ENCODE measurements at regions not wholly inside any gene's neighbourhood (a gene's known extent, or its start where the extent isn't known, plus 50 kb on each side); places are given as distances from the start of the nearest gene placed in this dataset.

- H3K36me3 ChIP-seq = no peaks in the 10 kb centered on the region
- H3K4me1 ChIP-seq = peaks cover 0 to 4% (median 0%) of the 10 kb centered on the region in 4 donors
- no peak for TF ChIP-seq CTCF (IDR thresholded peaks at IDR 0.05)
- no peak overlapping the region for H3K27ac ChIP-seq
- H3K4me3 ChIP-seq = no peak overlapping the region
- intact Hi-C loops (cut with DNase I; ENCODE audit: low total_unique reads) = no loop called here
- no peaks in the 10 kb centered on the region for H3K27me3 ChIP-seq
- no peak for DNase-seq
- peaks cover 0 to 4% (median 0%) of the 10 kb centered on the region in 3 donors for H3K9me3 ChIP-seq
Observed at GRCh38 chr10:112871021-112871420, 79.0 kb upstream of the TCF7L2 start.

- DNase-seq = no peak
- no peaks in the 10 kb centered on the region for H3K36me3 ChIP-seq
- peaks cover 0 to 4% (median 0%) of the 10 kb centered on the region in 3 donors for H3K9me3 ChIP-seq
- H3K27ac ChIP-seq = no peak overlapping the region
- H3K4me1 ChIP-seq = peaks cover 0 to 5% (median 0%) of the 10 kb centered on the region in 4 donors
- H3K27me3 ChIP-seq = no peaks in the 10 kb centered on the region
- H3K4me3 ChIP-seq = no peak overlapping the region
- no peak for TF ChIP-seq CTCF (IDR thresholded peaks at IDR 0.05)
- intact Hi-C loops (cut with DNase I; ENCODE audit: low total_unique reads) = no loop called here
Observed at GRCh38 chr10:112872728-112873127, 77.3 kb upstream of the TCF7L2 start.

GRCh38 chr10:112873541-112873940 is 76.5 kb upstream of the TCF7L2 start:
- Histone ChIP-seq H3K4me3 (no peak overlapping the region), H3K27me3 (no peaks in the 10 kb centered on the region), H3K4me1 (peaks cover 0 to 5% (median 0%) of the 10 kb centered on the region in 4 donors), H3K9me3 (peaks cover 0 to 4% (median 0%) of the 10 kb centered on the region in 3 donors), H3K36me3 (no peaks in the 10 kb centered on the region), H3K27ac (no peak overlapping the region)
- intact Hi-C loops (cut with DNase I; ENCODE audit: low total_unique reads) = no loop called here
- no peak for TF ChIP-seq CTCF (IDR thresholded peaks at IDR 0.05)
- no peak for DNase-seq

- peaks cover 0 to 5% (median 0%) of the 10 kb centered on the region in 4 donors for H3K4me1 ChIP-seq
- no peak for DNase-seq
- no peak overlapping the region for H3K27ac ChIP-seq
- intact Hi-C loops (cut with DNase I; ENCODE audit: low total_unique reads) = no loop called here
- H3K27me3 ChIP-seq = no peaks in the 10 kb centered on the region
- no peaks in the 10 kb centered on the region for H3K36me3 ChIP-seq
- peaks cover 0 to 4% (median 0%) of the 10 kb centered on the region in 3 donors for H3K9me3 ChIP-seq
- no peak overlapping the region for H3K4me3 ChIP-seq
- TF ChIP-seq CTCF (IDR thresholded peaks at IDR 0.05) = no peak
Observed at GRCh38 chr10:112874982-112875381, 75.1 kb upstream of the TCF7L2 start.

- intact Hi-C loops (cut with DNase I; ENCODE audit: low total_unique reads) = no loop called here
- no peak for TF ChIP-seq CTCF (IDR thresholded peaks at IDR 0.05)
- no peaks in the 10 kb centered on the region for H3K36me3 ChIP-seq
- no peak for DNase-seq
- H3K27ac ChIP-seq = no peak overlapping the region
- peaks cover 0 to 4% (median 0%) of the 10 kb centered on the region in 3 donors for H3K9me3 ChIP-seq
- no peak overlapping the region for H3K4me3 ChIP-seq
- H3K27me3 ChIP-seq = no peaks in the 10 kb centered on the region
- H3K4me1 ChIP-seq = peaks cover 0 to 5% (median 0%) of the 10 kb centered on the region in 4 donors
Observed at GRCh38 chr10:112875476-112876267, 74.4 kb upstream of the TCF7L2 start.
